H1 (cell line): ENCODE measurements at regions not wholly inside any gene's neighbourhood (a gene's known extent, or its start where the extent isn't known, plus 50 kb on each side); places are given as distances from the start of the nearest gene placed in this dataset.

Experiments
- CTCF ChIA-PET: fragments of 300-600 bp; sonication (Branson Sonifier 250); formaldehyde crosslinking; loops from one replicate; lab custom pipeline; 2021; ENCODE audit not compliant: partially characterized antibody; lab: Charles Lee
- POLR2A ChIA-PET: fragments of 300-600 bp; sonication (Branson Sonifier 250); formaldehyde crosslinking; loops from one replicate; lab custom pipeline; 2021; ENCODE audit warnings: inconsistent platforms; ENCODE audit not compliant: partially characterized antibody; lab: Charles Lee
- DNase-seq, 2 experiments: peaks; one replicate each; pipeline versions ENCODE4 v3.0.0 to v3.0.0-alpha.2; 2010 to 2022; ENCODE audit warnings: low spot score in 2 of 2, low read depth in 1 of 2, mixed read lengths in 1 of 2
- FAIRE-seq: peaks from 2 replicates; lab custom pipeline; 2011; peaks lifted over from hg19 to GRCh38; lab: Jason Lieb, UNC
- H2AFZ ChIP-seq: 2 replicates; pipeline ENCODE4 v1.8.1; 2012; ENCODE audit warnings: low read length, inconsistent platforms
- H2AK5ac ChIP-seq: 2 replicates; pipeline ENCODE4 v1.6.1; 2013; ENCODE audit warnings: low read depth, low read length
- H2BK120ac ChIP-seq: replicated peaks from 2 replicates; pipeline ENCODE3; 2013; ENCODE audit warnings: low read depth, low read length, inconsistent platforms
- H2BK12ac ChIP-seq: 2 replicates; pipeline ENCODE4 v1.6.1; 2013; ENCODE audit warnings: low read depth, low read length
- H2BK15ac ChIP-seq: 2 replicates; pipeline ENCODE4 v1.6.1; 2013; ENCODE audit warnings: low read length
- H2BK20ac ChIP-seq: 2 replicates; pipeline ENCODE4 v1.6.1; 2013; ENCODE audit warnings: low read length
- H2BK5ac ChIP-seq: 2 replicates; pipeline ENCODE4 v1.6.1; 2013; ENCODE audit warnings: low read depth, low read length
- H3K14ac ChIP-seq: 2 replicates; pipeline ENCODE4 v1.6.1; 2013; ENCODE audit warnings: inconsistent platforms; ENCODE audit not compliant: insufficient read length
- H3K18ac ChIP-seq: 2 replicates; pipeline ENCODE4 v1.6.1; 2013; ENCODE audit warnings: low read length; ENCODE audit errors: extremely low read depth
- H3K23ac ChIP-seq: 2 replicates; pipeline ENCODE4 v1.6.1; 2013; ENCODE audit warnings: inconsistent platforms; ENCODE audit not compliant: insufficient read length
- H3K23me2 ChIP-seq: 2 replicates; pipeline ENCODE4 v1.6.1; 2013; ENCODE audit warnings: low read depth, low read length
- H3K27ac ChIP-seq: 2 replicates; pipeline ENCODE4 v1.6.1; 2011; ENCODE audit warnings: low read depth, low read length, inconsistent platforms
- H3K27me3 ChIP-seq, 4 experiments: replicated peaks in 1 of 4; 1 replicate in 1 of 4; 2 replicates in 3 of 4; pipeline versions ENCODE4 v1.6.1 to v1.8.1; 2011 to 2013; ENCODE audit warnings: low read length in 3 of 4, mild to moderate bottlenecking in 3 of 4, inconsistent platforms in 2 of 4, mixed read lengths in 2 of 4, moderate library complexity in 1 of 4; ENCODE audit not compliant: control insufficient read depth in 3 of 4, insufficient read depth in 3 of 4; ENCODE audit errors: extremely low read depth in 1 of 4
- H3K36me3 ChIP-seq, 4 experiments: 2 replicates each; pipeline versions ENCODE4 v1.6.1 to v1.8.1; 2011 to 2013; ENCODE audit warnings: mild to moderate bottlenecking in 4 of 4, low read length in 3 of 4, moderate library complexity in 2 of 4, control low read depth in 1 of 4, inconsistent platforms in 1 of 4; ENCODE audit not compliant: insufficient read depth in 4 of 4, control insufficient read depth in 2 of 4
- H3K4ac ChIP-seq: replicated peaks from 2 replicates; pipeline ENCODE3; 2013; ENCODE audit warnings: low read length, low read depth, mixed read lengths, inconsistent platforms; ENCODE audit not compliant: insufficient read length
- H3K4me1 ChIP-seq, 4 experiments: replicated peaks in 1 of 4; 1 replicate in 1 of 4; 2 replicates in 3 of 4; pipeline versions ENCODE4 v1.6.1 to v1.8.1; 2011 to 2013; ENCODE audit warnings: low read length in 3 of 4, inconsistent platforms in 2 of 4, mixed read lengths in 1 of 4; ENCODE audit not compliant: insufficient read depth in 4 of 4, control insufficient read depth in 3 of 4
- H3K4me2 ChIP-seq, 2 experiments: 2 replicates each; pipeline versions ENCODE4 v1.6.1 to v1.8.1; 2011 to 2013; ENCODE audit warnings: low read depth in 2 of 2, low read length in 2 of 2, control low read depth in 1 of 2, inconsistent platforms in 1 of 2, mild to moderate bottlenecking in 1 of 2; ENCODE audit not compliant: insufficient read depth in 1 of 2
- H3K4me3 ChIP-seq, 4 experiments: fragments of 200-600, 300-600 bp in 1 of 4; sonication (generic), shearing (Covaris generic), sonication (Bioruptor Twin) in 1 of 4; 2 replicates each; pipeline versions ENCODE4 v1.5.1 to v1.8.1; 2011 to 2016; ENCODE audit warnings: low read length in 4 of 4, low read depth in 3 of 4, control low read depth in 2 of 4, inconsistent platforms in 2 of 4, mild to moderate bottlenecking in 2 of 4, mixed read lengths in 1 of 4, moderate library complexity in 1 of 4; ENCODE audit not compliant: insufficient read depth in 2 of 4; ENCODE audit errors: extremely low read depth in 1 of 4
- H3K56ac ChIP-seq: replicated peaks from 2 replicates; pipeline ENCODE3; 2013; ENCODE audit warnings: low read depth, mild to moderate bottlenecking, mixed read lengths, low read length, inconsistent platforms; ENCODE audit not compliant: insufficient read length
- H3K79me1 ChIP-seq: 2 replicates; pipeline ENCODE4 v1.6.1; 2013; ENCODE audit warnings: low read depth, low read length, control low read depth
- H3K79me2 ChIP-seq, 2 experiments: 2 replicates each; pipeline versions ENCODE4 v1.6.1 to v1.8.1; 2012 to 2013; ENCODE audit warnings: low read length in 2 of 2, mild to moderate bottlenecking in 2 of 2, inconsistent platforms in 1 of 2; ENCODE audit not compliant: insufficient read depth in 2 of 2, control insufficient read depth in 1 of 2
- H3K9ac ChIP-seq, 4 experiments: replicated peaks in 1 of 4; 1 replicate in 1 of 4; 2 replicates in 3 of 4; pipeline versions ENCODE4 v1.6.1 to v1.8.1; 2011 to 2013; ENCODE audit warnings: low read depth in 3 of 4, low read length in 3 of 4, control low read depth in 2 of 4, mild to moderate bottlenecking in 2 of 4, moderate library complexity in 2 of 4, inconsistent platforms in 1 of 4; ENCODE audit errors: extremely low read depth in 1 of 4
- H3K9me3 ChIP-seq, 2 experiments: 2 replicates each; pipeline versions ENCODE4 v1.6.1 to v1.8.1; 2012 to 2013; ENCODE audit warnings: mild to moderate bottlenecking in 2 of 2, moderate library complexity in 2 of 2, control low read depth in 1 of 2, inconsistent platforms in 1 of 2, low read depth in 1 of 2, low read length in 1 of 2, mixed read lengths in 1 of 2; ENCODE audit not compliant: insufficient read depth in 2 of 2
- H4K20me1 ChIP-seq, 2 experiments: replicated peaks in 1 of 2; 2 replicates each; pipeline versions ENCODE3 to v1.8.1; 2011 to 2013; ENCODE audit warnings: inconsistent platforms in 2 of 2, low read length in 2 of 2, mild to moderate bottlenecking in 1 of 2; ENCODE audit not compliant: insufficient read depth in 2 of 2, control insufficient read depth in 1 of 2
- H4K5ac ChIP-seq: 2 replicates; pipeline ENCODE4 v1.6.1; 2013; ENCODE audit warnings: low read length, low read depth, mixed read lengths, inconsistent platforms; ENCODE audit not compliant: insufficient read length
- H4K8ac ChIP-seq: 2 replicates; pipeline ENCODE4 v1.8.0; 2013; ENCODE audit warnings: mild to moderate bottlenecking, moderate library complexity, low read length, inconsistent platforms; ENCODE audit not compliant: insufficient read depth; ENCODE audit errors: extremely low read depth
- H4K91ac ChIP-seq: replicated peaks from 2 replicates; pipeline ENCODE3; 2013; ENCODE audit warnings: low read length, mixed read lengths, inconsistent platforms; ENCODE audit not compliant: insufficient read length
- WGBS, 2 experiments: shearing (Covaris generic) in 1 of 2; methylation state at CpG; one replicate each; pipeline versions ENCODE4 v1.1.6 to v1.1.7; 2013 to 2015; ENCODE audit warnings: low lambda C conversion rate in 2 of 2, mixed read lengths in 2 of 2, inconsistent platforms in 1 of 2, low coverage in 1 of 2, missing lambda C conversion rate in 1 of 2; ENCODE audit not compliant: insufficient replicate concordance in 2 of 2, insufficient coverage in 1 of 2, insufficient read length in 1 of 2; ENCODE audit errors: extremely low coverage in 1 of 2, missing lambda C conversion rate in 1 of 2; 5-methylcytosine and 5-hydroxymethylcytosine counted together
- TF ChIP-seq, protein P1 (sequence below): IDR thresholded peaks from 2 replicates; pipeline ENCODE4 v1.6.1; 2011; ENCODE audit warnings: low read length, improper control_type of control experiment

GRCh38 chr18:70936160-70936559 lies 647.3 kb downstream of the SOCS6 start:
- Histone ChIP-seq H3K4me2 (no peak overlapping the region), H2AK5ac (no peak overlapping the region), H3K9ac (no peak overlapping the region), H3K79me1 (no peaks in the 10 kb centered on the region), H4K5ac (no peak overlapping the region), H3K79me2 (no peaks in the 10 kb centered on the region), H3K27ac (no peak overlapping the region), H2AFZ (no peak overlapping the region), H3K4ac (no peak overlapping the region), H4K91ac (no peak overlapping the region), H2BK20ac (no peak overlapping the region), H3K36me3 (no peaks in the 10 kb centered on the region; a peak in 1 of 8 replicates), H3K18ac (no peak overlapping the region), H4K20me1 (no peaks in the 10 kb centered on the region), H3K14ac (no peak overlapping the region), H2BK15ac (no peak overlapping the region), H2BK120ac (no peak overlapping the region), H2BK12ac (no peak overlapping the region), H3K23ac (no peak overlapping the region), H3K4me1 (no peaks in the 10 kb centered on the region), H2BK5ac (no peak overlapping the region), H3K4me3 (no peak overlapping the region), H3K27me3 (no peaks in the 10 kb centered on the region), H3K56ac (no peak overlapping the region), H3K23me2 (no peaks in the 10 kb centered on the region), H4K8ac (no peak overlapping the region), H3K9me3 (peaks cover 64 to 68% of the 10 kb centered on the region in 2 experiments)
- FAIRE-seq (no peak), DNase-seq (no peak)
- POLR2A ChIA-PET = no interaction called here
- CTCF ChIA-PET = no interaction called here
- TF ChIP-seq, protein P1, sequence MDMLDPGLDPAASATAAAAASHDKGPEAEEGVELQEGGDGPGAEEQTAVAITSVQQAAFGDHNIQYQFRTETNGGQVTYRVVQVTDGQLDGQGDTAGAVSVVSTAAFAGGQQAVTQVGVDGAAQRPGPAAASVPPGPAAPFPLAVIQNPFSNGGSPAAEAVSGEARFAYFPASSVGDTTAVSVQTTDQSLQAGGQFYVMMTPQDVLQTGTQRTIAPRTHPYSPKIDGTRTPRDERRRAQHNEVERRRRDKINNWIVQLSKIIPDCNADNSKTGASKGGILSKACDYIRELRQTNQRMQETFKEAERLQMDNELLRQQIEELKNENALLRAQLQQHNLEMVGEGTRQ = no peak
- 78% methylated on average over 8 of the region's 8 CpGs; no CpG with 5 or more reads in 1 of the 2 experiments for WGBS, 2 experiments
